H1 (cell line): ENCODE measurements at regions not wholly inside any gene's neighbourhood (a gene's known extent, or its start where the extent isn't known, plus 50 kb on each side); places are given as distances from the start of the nearest gene placed in this dataset.

Experiments used
- CTCF ChIA-PET: fragments of 300-600 bp; sonication (Branson Sonifier 250); formaldehyde crosslinking; loops from one replicate; lab custom pipeline; 2021; ENCODE audit not compliant: partially characterized antibody; lab: Charles Lee
- POLR2A ChIA-PET: fragments of 300-600 bp; sonication (Branson Sonifier 250); formaldehyde crosslinking; loops from one replicate; lab custom pipeline; 2021; ENCODE audit warnings: inconsistent platforms; ENCODE audit not compliant: partially characterized antibody; lab: Charles Lee
- DNase-seq, 2 experiments: peaks; one replicate each; pipeline versions ENCODE4 v3.0.0 to v3.0.0-alpha.2; 2010 to 2022; ENCODE audit warnings: low spot score in 2 of 2, low read depth in 1 of 2, mixed read lengths in 1 of 2
- FAIRE-seq: peaks from 2 replicates; lab custom pipeline; 2011; peaks lifted over from hg19 to GRCh38; lab: Jason Lieb, UNC
- H2AFZ ChIP-seq: 2 replicates; pipeline ENCODE4 v1.8.1; 2012; ENCODE audit warnings: low read length, inconsistent platforms
- H2AK5ac ChIP-seq: 2 replicates; pipeline ENCODE4 v1.6.1; 2013; ENCODE audit warnings: low read depth, low read length
- H2BK120ac ChIP-seq: replicated peaks from 2 replicates; pipeline ENCODE3; 2013; ENCODE audit warnings: low read depth, low read length, inconsistent platforms
- H2BK12ac ChIP-seq: 2 replicates; pipeline ENCODE4 v1.6.1; 2013; ENCODE audit warnings: low read depth, low read length
- H2BK15ac ChIP-seq: 2 replicates; pipeline ENCODE4 v1.6.1; 2013; ENCODE audit warnings: low read length
- H2BK20ac ChIP-seq: 2 replicates; pipeline ENCODE4 v1.6.1; 2013; ENCODE audit warnings: low read length
- H2BK5ac ChIP-seq: 2 replicates; pipeline ENCODE4 v1.6.1; 2013; ENCODE audit warnings: low read depth, low read length
- H3K14ac ChIP-seq: 2 replicates; pipeline ENCODE4 v1.6.1; 2013; ENCODE audit warnings: inconsistent platforms; ENCODE audit not compliant: insufficient read length
- H3K18ac ChIP-seq: 2 replicates; pipeline ENCODE4 v1.6.1; 2013; ENCODE audit warnings: low read length; ENCODE audit errors: extremely low read depth
- H3K23ac ChIP-seq: 2 replicates; pipeline ENCODE4 v1.6.1; 2013; ENCODE audit warnings: inconsistent platforms; ENCODE audit not compliant: insufficient read length
- H3K23me2 ChIP-seq: 2 replicates; pipeline ENCODE4 v1.6.1; 2013; ENCODE audit warnings: low read depth, low read length
- H3K27ac ChIP-seq: 2 replicates; pipeline ENCODE4 v1.6.1; 2011; ENCODE audit warnings: low read depth, low read length, inconsistent platforms
- H3K27me3 ChIP-seq, 4 experiments: replicated peaks in 1 of 4; 1 replicate in 1 of 4; 2 replicates in 3 of 4; pipeline versions ENCODE4 v1.6.1 to v1.8.1; 2011 to 2013; ENCODE audit warnings: low read length in 3 of 4, mild to moderate bottlenecking in 3 of 4, inconsistent platforms in 2 of 4, mixed read lengths in 2 of 4, moderate library complexity in 1 of 4; ENCODE audit not compliant: control insufficient read depth in 3 of 4, insufficient read depth in 3 of 4; ENCODE audit errors: extremely low read depth in 1 of 4
- H3K36me3 ChIP-seq, 4 experiments: 2 replicates each; pipeline versions ENCODE4 v1.6.1 to v1.8.1; 2011 to 2013; ENCODE audit warnings: mild to moderate bottlenecking in 4 of 4, low read length in 3 of 4, moderate library complexity in 2 of 4, control low read depth in 1 of 4, inconsistent platforms in 1 of 4; ENCODE audit not compliant: insufficient read depth in 4 of 4, control insufficient read depth in 2 of 4
- H3K4ac ChIP-seq: replicated peaks from 2 replicates; pipeline ENCODE3; 2013; ENCODE audit warnings: low read length, low read depth, mixed read lengths, inconsistent platforms; ENCODE audit not compliant: insufficient read length
- H3K4me1 ChIP-seq, 4 experiments: replicated peaks in 1 of 4; 1 replicate in 1 of 4; 2 replicates in 3 of 4; pipeline versions ENCODE4 v1.6.1 to v1.8.1; 2011 to 2013; ENCODE audit warnings: low read length in 3 of 4, inconsistent platforms in 2 of 4, mixed read lengths in 1 of 4; ENCODE audit not compliant: insufficient read depth in 4 of 4, control insufficient read depth in 3 of 4
- H3K4me2 ChIP-seq, 2 experiments: 2 replicates each; pipeline versions ENCODE4 v1.6.1 to v1.8.1; 2011 to 2013; ENCODE audit warnings: low read depth in 2 of 2, low read length in 2 of 2, control low read depth in 1 of 2, inconsistent platforms in 1 of 2, mild to moderate bottlenecking in 1 of 2; ENCODE audit not compliant: insufficient read depth in 1 of 2
- H3K4me3 ChIP-seq, 4 experiments: fragments of 200-600, 300-600 bp in 1 of 4; sonication (generic), shearing (Covaris generic), sonication (Bioruptor Twin) in 1 of 4; 2 replicates each; pipeline versions ENCODE4 v1.5.1 to v1.8.1; 2011 to 2016; ENCODE audit warnings: low read length in 4 of 4, low read depth in 3 of 4, control low read depth in 2 of 4, inconsistent platforms in 2 of 4, mild to moderate bottlenecking in 2 of 4, mixed read lengths in 1 of 4, moderate library complexity in 1 of 4; ENCODE audit not compliant: insufficient read depth in 2 of 4; ENCODE audit errors: extremely low read depth in 1 of 4
- H3K56ac ChIP-seq: replicated peaks from 2 replicates; pipeline ENCODE3; 2013; ENCODE audit warnings: low read depth, mild to moderate bottlenecking, mixed read lengths, low read length, inconsistent platforms; ENCODE audit not compliant: insufficient read length
- H3K79me1 ChIP-seq: 2 replicates; pipeline ENCODE4 v1.6.1; 2013; ENCODE audit warnings: low read depth, low read length, control low read depth
- H3K79me2 ChIP-seq, 2 experiments: 2 replicates each; pipeline versions ENCODE4 v1.6.1 to v1.8.1; 2012 to 2013; ENCODE audit warnings: low read length in 2 of 2, mild to moderate bottlenecking in 2 of 2, inconsistent platforms in 1 of 2; ENCODE audit not compliant: insufficient read depth in 2 of 2, control insufficient read depth in 1 of 2
- H3K9ac ChIP-seq, 4 experiments: replicated peaks in 1 of 4; 1 replicate in 1 of 4; 2 replicates in 3 of 4; pipeline versions ENCODE4 v1.6.1 to v1.8.1; 2011 to 2013; ENCODE audit warnings: low read depth in 3 of 4, low read length in 3 of 4, control low read depth in 2 of 4, mild to moderate bottlenecking in 2 of 4, moderate library complexity in 2 of 4, inconsistent platforms in 1 of 4; ENCODE audit errors: extremely low read depth in 1 of 4
- H3K9me3 ChIP-seq, 2 experiments: 2 replicates each; pipeline versions ENCODE4 v1.6.1 to v1.8.1; 2012 to 2013; ENCODE audit warnings: mild to moderate bottlenecking in 2 of 2, moderate library complexity in 2 of 2, control low read depth in 1 of 2, inconsistent platforms in 1 of 2, low read depth in 1 of 2, low read length in 1 of 2, mixed read lengths in 1 of 2; ENCODE audit not compliant: insufficient read depth in 2 of 2
- H4K20me1 ChIP-seq, 2 experiments: replicated peaks in 1 of 2; 2 replicates each; pipeline versions ENCODE3 to v1.8.1; 2011 to 2013; ENCODE audit warnings: inconsistent platforms in 2 of 2, low read length in 2 of 2, mild to moderate bottlenecking in 1 of 2; ENCODE audit not compliant: insufficient read depth in 2 of 2, control insufficient read depth in 1 of 2
- H4K5ac ChIP-seq: 2 replicates; pipeline ENCODE4 v1.6.1; 2013; ENCODE audit warnings: low read length, low read depth, mixed read lengths, inconsistent platforms; ENCODE audit not compliant: insufficient read length
- H4K8ac ChIP-seq: 2 replicates; pipeline ENCODE4 v1.8.0; 2013; ENCODE audit warnings: mild to moderate bottlenecking, moderate library complexity, low read length, inconsistent platforms; ENCODE audit not compliant: insufficient read depth; ENCODE audit errors: extremely low read depth
- H4K91ac ChIP-seq: replicated peaks from 2 replicates; pipeline ENCODE3; 2013; ENCODE audit warnings: low read length, mixed read lengths, inconsistent platforms; ENCODE audit not compliant: insufficient read length
- ATF3 ChIP-seq: IDR thresholded peaks from 2 replicates; pipeline ENCODE4 v1.6.1; 2011; ENCODE audit warnings: low read depth, mild to moderate bottlenecking, low read length; ENCODE audit not compliant: insufficient read depth
- BRCA1 ChIP-seq: IDR thresholded peaks from 2 replicates; pipeline ENCODE4 v1.6.1; 2012; ENCODE audit warnings: low read depth, low read length, improper control_type of control experiment
- CTBP2 ChIP-seq: IDR thresholded peaks from 2 replicates; pipeline ENCODE4 v1.7.0; 2011; ENCODE audit warnings: borderline replicate concordance, mild to moderate bottlenecking, moderate library complexity, mixed read lengths, low read length; ENCODE audit not compliant: insufficient read depth, insufficient read length
- E2F6 ChIP-seq: IDR thresholded peaks from 2 replicates; pipeline ENCODE4 v1.6.1; 2012; ENCODE audit warnings: inconsistent platforms
- EGR1 ChIP-seq: IDR thresholded peaks from 2 replicates; pipeline ENCODE4 v1.6.1; 2011; ENCODE audit warnings: low read depth, low read length, borderline replicate concordance
- FOSL1 ChIP-seq: IDR thresholded peaks from 2 replicates; pipeline ENCODE4 v1.6.1; 2011; ENCODE audit warnings: mild to moderate bottlenecking, low read depth, low read length, moderate library complexity; ENCODE audit not compliant: insufficient read depth
- GABPA ChIP-seq: IDR thresholded peaks from 2 replicates; pipeline ENCODE4 v1.6.1; 2011; ENCODE audit warnings: mild to moderate bottlenecking, low read length, moderate library complexity, borderline replicate concordance; ENCODE audit not compliant: insufficient read depth
- JUN ChIP-seq: IDR thresholded peaks from 2 replicates; pipeline ENCODE4 v1.6.1; 2011; ENCODE audit warnings: low read depth, mild to moderate bottlenecking, improper control_type of control experiment, low read length
- MAFK ChIP-seq: IDR thresholded peaks from 2 replicates; pipeline ENCODE4 v1.6.1; 2012; ENCODE audit warnings: low read depth, mild to moderate bottlenecking, improper control_type of control experiment, low read length
- RBBP5 ChIP-seq: IDR thresholded peaks from 2 replicates; pipeline ENCODE4 v1.7.1; 2012; ENCODE audit warnings: low read depth, mild to moderate bottlenecking, inconsistent platforms, low read length, moderate library complexity, borderline replicate concordance
- SIN3A ChIP-seq, 2 experiments: IDR thresholded peaks in 1 of 2; conservative IDR thresholded peaks in 1 of 2; 2 replicates each; pipeline ENCODE4 v1.6.1; 2011 to 2012; ENCODE audit warnings: low read length in 2 of 2, improper control_type of control experiment in 1 of 2, low read depth in 1 of 2, mild to moderate bottlenecking in 1 of 2
- SP1 ChIP-seq: IDR thresholded peaks from 2 replicates; pipeline ENCODE4 v1.6.1; 2011; ENCODE audit warnings: low read depth, low read length
- YY1 ChIP-seq: IDR thresholded peaks from 2 replicates; pipeline ENCODE4 v1.6.1; 2011; ENCODE audit warnings: low read depth, mild to moderate bottlenecking, low read length
- WGBS, 2 experiments: shearing (Covaris generic) in 1 of 2; methylation state at CpG; one replicate each; pipeline versions ENCODE4 v1.1.6 to v1.1.7; 2013 to 2015; ENCODE audit warnings: low lambda C conversion rate in 2 of 2, mixed read lengths in 2 of 2, inconsistent platforms in 1 of 2, low coverage in 1 of 2, missing lambda C conversion rate in 1 of 2; ENCODE audit not compliant: insufficient replicate concordance in 2 of 2, insufficient coverage in 1 of 2, insufficient read length in 1 of 2; ENCODE audit errors: extremely low coverage in 1 of 2, missing lambda C conversion rate in 1 of 2; 5-methylcytosine and 5-hydroxymethylcytosine counted together

- H2BK5ac ChIP-seq, result no peak overlapping the region
- ChIA-PET CTCF (interaction anchor here (1.1 to 1.2 kb wide), 2 partner anchors 62 to 457 kb away, joined by 3 to 4 read pairs; no protein-coding TSS in a partner anchor), POLR2A (no interaction called here)
- H4K5ac ChIP-seq, result no peak overlapping the region
- H2BK15ac ChIP-seq, result no peak overlapping the region
- WGBS, 2 experiments, result 92% methylated on average over 2 of the region's 2 CpGs; no CpG with 5 or more reads in 1 of the 2 experiments
- no peak overlapping the region for H3K4me3 ChIP-seq
- H3K23me2 ChIP-seq, result no peaks in the 10 kb centered on the region
- H3K9me3 ChIP-seq, result no peaks in the 10 kb centered on the region
- no peak overlapping the region for H3K4ac ChIP-seq
- H3K9ac ChIP-seq, result no peak overlapping the region
- H3K79me2 ChIP-seq, result no peaks in the 10 kb centered on the region
- no peak overlapping the region for H3K27ac ChIP-seq
- H3K23ac ChIP-seq, result no peak overlapping the region
- H3K14ac ChIP-seq, result no peak overlapping the region
- H4K91ac ChIP-seq, result no peak overlapping the region
- no peak overlapping the region for H2BK12ac ChIP-seq
- FAIRE-seq (no peak), DNase-seq (no peak)
- H4K20me1 ChIP-seq, result no peaks in the 10 kb centered on the region
- TF ChIP-seq GABPA (no peak), MAFK (no peak), CTBP2 (no peak), ATF3 (no peak), RBBP5 (no peak), JUN (no peak), E2F6 (no peak), FOSL1 (no peak), EGR1 (no peak), SP1 (no peak), SIN3A (conservative IDR thresholded peaks at IDR 0.05 in 1 of 2, IDR thresholded peaks at IDR 0.05 in 1 of 2; ENCODE audit: low read depth in 1 of 2, low read length in 2 of 2) (no peak), YY1 (no peak), BRCA1 (no peak)
- no peak overlapping the region for H2BK20ac ChIP-seq
- no peak overlapping the region for H2AK5ac ChIP-seq
- H3K18ac ChIP-seq, result no peak overlapping the region
- H2AFZ ChIP-seq, result no peak overlapping the region
- H3K4me1 ChIP-seq, result no peaks in the 10 kb centered on the region
- H3K56ac ChIP-seq, result no peak overlapping the region
- H4K8ac ChIP-seq, result no peak overlapping the region
- H3K27me3 ChIP-seq, result peaks cover 0 to 1% (median 0%) of the 10 kb centered on the region in 4 experiments; a peak in 1 of 7 replicates
- H2BK120ac ChIP-seq, result no peak overlapping the region
- H3K79me1 ChIP-seq, result no peaks in the 10 kb centered on the region
- no peaks in the 10 kb centered on the region for H3K36me3 ChIP-seq
- H3K4me2 ChIP-seq, result no peak overlapping the region
Observed at GRCh38 chr11:11724994-11725393, 103.2 kb upstream of the GALNT18 start.
